ENCODE measurements at regions not wholly inside any gene's neighbourhood (a gene's known extent, or its start where the extent isn't known, plus 50 kb on each side); places are given as distances from the start of the nearest gene placed in this dataset.

DNA sequence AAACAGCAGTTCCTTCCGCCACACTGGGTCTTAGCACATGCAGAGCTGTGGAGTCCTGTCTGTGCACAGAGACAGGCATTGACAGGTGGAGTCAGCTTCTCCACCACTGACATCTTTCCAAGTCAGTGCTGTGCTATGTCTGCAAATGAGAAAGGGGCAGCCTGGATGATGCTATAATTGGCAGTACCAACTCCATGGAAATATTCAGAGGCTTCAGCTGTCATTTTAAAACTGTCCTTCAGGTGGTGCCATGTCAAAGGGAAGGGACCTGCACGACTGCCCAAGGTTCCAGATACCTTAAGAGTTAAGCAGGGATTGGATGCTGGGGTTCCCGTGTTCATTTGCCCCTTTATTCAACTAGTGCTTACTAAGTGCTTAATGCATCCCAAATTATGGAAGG, 258.0 kb upstream of the PRKCQ start:
- TF ChIP-seq, protein P1, sequence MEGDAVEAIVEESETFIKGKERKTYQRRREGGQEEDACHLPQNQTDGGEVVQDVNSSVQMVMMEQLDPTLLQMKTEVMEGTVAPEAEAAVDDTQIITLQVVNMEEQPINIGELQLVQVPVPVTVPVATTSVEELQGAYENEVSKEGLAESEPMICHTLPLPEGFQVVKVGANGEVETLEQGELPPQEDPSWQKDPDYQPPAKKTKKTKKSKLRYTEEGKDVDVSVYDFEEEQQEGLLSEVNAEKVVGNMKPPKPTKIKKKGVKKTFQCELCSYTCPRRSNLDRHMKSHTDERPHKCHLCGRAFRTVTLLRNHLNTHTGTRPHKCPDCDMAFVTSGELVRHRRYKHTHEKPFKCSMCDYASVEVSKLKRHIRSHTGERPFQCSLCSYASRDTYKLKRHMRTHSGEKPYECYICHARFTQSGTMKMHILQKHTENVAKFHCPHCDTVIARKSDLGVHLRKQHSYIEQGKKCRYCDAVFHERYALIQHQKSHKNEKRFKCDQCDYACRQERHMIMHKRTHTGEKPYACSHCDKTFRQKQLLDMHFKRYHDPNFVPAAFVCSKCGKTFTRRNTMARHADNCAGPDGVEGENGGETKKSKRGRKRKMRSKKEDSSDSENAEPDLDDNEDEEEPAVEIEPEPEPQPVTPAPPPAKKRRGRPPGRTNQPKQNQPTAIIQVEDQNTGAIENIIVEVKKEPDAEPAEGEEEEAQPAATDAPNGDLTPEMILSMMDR (IDR thresholded peaks at IDR 0.05; ENCODE audit: low read length), result peak; percentile 39; the same call in 1 of the 2 replicates
- TF ChIP-seq EZH2 (IDR thresholded peaks at IDR 0.05; ENCODE audit: borderline replicate concordance, low read length), result no peak
